ENCODE measurements at regions not wholly inside any gene's neighbourhood (a gene's known extent, or its start where the extent isn't known, plus 50 kb on each side); places are given as distances from the start of the nearest gene placed in this dataset.

GRCh38 chr4:1523907-1524636 lies 117.8 kb upstream of the NKX1-1 start:
- Histone ChIP-seq H3K9me3 (no peaks in the 10 kb centered on the region), H3K27ac (no peak overlapping the region), H3K36me3 (no peaks in the 10 kb centered on the region), H3K4me3 (no peak overlapping the region), H3K27me3 (peaks cover 0 to 10% of the 10 kb centered on the region in 2 donors), H3K4me1 (no peaks in the 10 kb centered on the region)
- intact Hi-C loops (cut with DNase I), result no loop called here
- DNase-seq (peak in 2 of 3 donors; percentile 9 to 23), ATAC-seq (peak in 1 of 4 donors; percentile 17)
- WGBS (ENCODE audit: insufficient coverage, low coverage, low lambda C conversion rate, missing lambda C conversion rate), result 63% methylated on average over 21 of the region's 24 CpGs
- TF ChIP-seq POLR2A (IDR thresholded peaks at IDR 0.05) (no peak), CTCF (IDR thresholded peaks at IDR 0.05) (no peak)

- no peak for ATAC-seq
- no peaks in the 10 kb centered on the region for H3K4me1 ChIP-seq
- WGBS (ENCODE audit: insufficient coverage, low coverage, low lambda C conversion rate, missing lambda C conversion rate), result 39% methylated on average over 4 of the region's 4 CpGs
- H3K9me3 ChIP-seq, result no peaks in the 10 kb centered on the region
- TF ChIP-seq CTCF (IDR thresholded peaks at IDR 0.05) (no peak), POLR2A (IDR thresholded peaks at IDR 0.05) (no peak)
- intact Hi-C loops (cut with DNase I), result no loop called here
- no peaks in the 10 kb centered on the region for H3K36me3 ChIP-seq
- DNase-seq, result peak in 1 of 3 donors; percentile 31
- H3K27ac ChIP-seq, result no peak overlapping the region
- peaks cover 0 to 10% of the 10 kb centered on the region in 2 donors for H3K27me3 ChIP-seq
- H3K4me3 ChIP-seq, result no peak overlapping the region
Measured at GRCh38 chr4:1523506-1523905, 117.3 kb upstream of the NKX1-1 start.

GRCh38 chr4:1523033-1523432 lies 116.8 kb upstream of the NKX1-1 start:
- intact Hi-C loops (cut with DNase I), result no loop called here
- H3K4me3 ChIP-seq, result no peak overlapping the region
- ATAC-seq (no peak), DNase-seq (peak in 1 of 3 donors; percentile 36)
- peaks cover 0 to 10% of the 10 kb centered on the region in 2 donors for H3K27me3 ChIP-seq
- no peaks in the 10 kb centered on the region for H3K36me3 ChIP-seq
- TF ChIP-seq POLR2A (IDR thresholded peaks at IDR 0.05) (no peak), CTCF (IDR thresholded peaks at IDR 0.05) (no peak)
- H3K4me1 ChIP-seq, result no peaks in the 10 kb centered on the region
- no CpG with 5 or more reads among the region's 5 CpGs for WGBS (ENCODE audit: insufficient coverage, low coverage, low lambda C conversion rate, missing lambda C conversion rate)
- no peak overlapping the region for H3K27ac ChIP-seq
- H3K9me3 ChIP-seq, result no peaks in the 10 kb centered on the region

- no peak overlapping the region for H3K27ac ChIP-seq
- H3K27me3 ChIP-seq, result peaks cover 0 to 10% of the 10 kb centered on the region in 2 donors
- H3K9me3 ChIP-seq, result no peaks in the 10 kb centered on the region
- WGBS (ENCODE audit: insufficient coverage, low coverage, low lambda C conversion rate, missing lambda C conversion rate), result no CpG with 5 or more reads among the region's 6 CpGs
- no peak overlapping the region for H3K4me3 ChIP-seq
- DNase-seq (peak in 1 of 3 donors; percentile 10), ATAC-seq (no peak)
- H3K4me1 ChIP-seq, result no peaks in the 10 kb centered on the region
- no peaks in the 10 kb centered on the region for H3K36me3 ChIP-seq
- TF ChIP-seq CTCF (IDR thresholded peaks at IDR 0.05), result no peak
- TF ChIP-seq POLR2A (IDR thresholded peaks at IDR 0.05), result no peak
- intact Hi-C loops (cut with DNase I), result no loop called here
Measured at GRCh38 chr4:1522606-1523005, 116.4 kb upstream of the NKX1-1 start.

Measured in right lobe of liver (tissue), 6 donors.